ENCODE measurements at regions not wholly inside any gene's neighbourhood (a gene's known extent, or its start where the extent isn't known, plus 50 kb on each side); places are given as distances from the start of the nearest gene placed in this dataset.

DNA sequence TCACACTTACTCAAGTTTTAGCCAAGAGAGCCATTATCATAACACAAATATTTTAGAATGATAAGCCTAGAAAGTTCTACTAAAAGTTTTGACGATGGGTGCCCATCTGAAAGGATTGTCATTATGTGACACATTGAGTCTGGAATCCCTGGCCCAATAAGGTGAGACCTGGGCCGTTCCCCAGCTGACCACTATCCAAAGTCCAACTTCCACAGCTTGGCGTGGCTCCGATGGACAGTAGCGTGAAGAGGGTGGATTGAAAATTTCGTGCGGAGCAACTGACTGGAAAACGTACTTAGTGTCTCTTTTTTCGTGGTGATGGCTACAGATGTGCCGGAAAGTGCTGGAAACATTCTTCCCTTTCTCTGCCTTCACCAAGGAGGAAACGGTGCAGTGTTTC is 439.0 kb upstream of the ZMIZ1 start:
- no peak for DNase-seq (ENCODE audit: low spot score)
- TF ChIP-seq, protein P1, sequence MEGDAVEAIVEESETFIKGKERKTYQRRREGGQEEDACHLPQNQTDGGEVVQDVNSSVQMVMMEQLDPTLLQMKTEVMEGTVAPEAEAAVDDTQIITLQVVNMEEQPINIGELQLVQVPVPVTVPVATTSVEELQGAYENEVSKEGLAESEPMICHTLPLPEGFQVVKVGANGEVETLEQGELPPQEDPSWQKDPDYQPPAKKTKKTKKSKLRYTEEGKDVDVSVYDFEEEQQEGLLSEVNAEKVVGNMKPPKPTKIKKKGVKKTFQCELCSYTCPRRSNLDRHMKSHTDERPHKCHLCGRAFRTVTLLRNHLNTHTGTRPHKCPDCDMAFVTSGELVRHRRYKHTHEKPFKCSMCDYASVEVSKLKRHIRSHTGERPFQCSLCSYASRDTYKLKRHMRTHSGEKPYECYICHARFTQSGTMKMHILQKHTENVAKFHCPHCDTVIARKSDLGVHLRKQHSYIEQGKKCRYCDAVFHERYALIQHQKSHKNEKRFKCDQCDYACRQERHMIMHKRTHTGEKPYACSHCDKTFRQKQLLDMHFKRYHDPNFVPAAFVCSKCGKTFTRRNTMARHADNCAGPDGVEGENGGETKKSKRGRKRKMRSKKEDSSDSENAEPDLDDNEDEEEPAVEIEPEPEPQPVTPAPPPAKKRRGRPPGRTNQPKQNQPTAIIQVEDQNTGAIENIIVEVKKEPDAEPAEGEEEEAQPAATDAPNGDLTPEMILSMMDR (IDR thresholded peaks at IDR 0.05; ENCODE audit: unreplicated experiment), result no peak
- Mint-ChIP-seq H3K9me3 (ENCODE audit: unreplicated experiment) (no peaks in the 10 kb centered on the region), H3K36me3 (ENCODE audit: low read depth, unreplicated experiment) (no peaks in the 10 kb centered on the region), H3K4me1 (ENCODE audit: unreplicated experiment) (no peaks in the 10 kb centered on the region), H3K27ac (ENCODE audit: unreplicated experiment) (no peak overlapping the region), H3K4me3 (ENCODE audit: unreplicated experiment) (no peak overlapping the region), H3K27me3 (ENCODE audit: unreplicated experiment) (no peaks in the 10 kb centered on the region)

- no peak overlapping the region for H3K4me3 Mint-ChIP-seq (ENCODE audit: unreplicated experiment)
- no peak for DNase-seq (ENCODE audit: low spot score)
- no peaks in the 10 kb centered on the region for H3K27me3 Mint-ChIP-seq (ENCODE audit: unreplicated experiment)
- H3K27ac Mint-ChIP-seq (ENCODE audit: unreplicated experiment), result no peak overlapping the region
- H3K4me1 Mint-ChIP-seq (ENCODE audit: unreplicated experiment), result no peaks in the 10 kb centered on the region
- H3K36me3 Mint-ChIP-seq (ENCODE audit: low read depth, unreplicated experiment), result no peaks in the 10 kb centered on the region
- H3K9me3 Mint-ChIP-seq (ENCODE audit: unreplicated experiment), result no peaks in the 10 kb centered on the region
- TF ChIP-seq, protein P1 (IDR thresholded peaks at IDR 0.05; ENCODE audit: unreplicated experiment), result no peak
These were observed 437.6 kb upstream of the ZMIZ1 start for GRCh38 chr10:78630944-78631838.

GRCh38 chr10:78634389-78634815 is 434.4 kb upstream of the ZMIZ1 start:
- H3K36me3 Mint-ChIP-seq (ENCODE audit: low read depth, unreplicated experiment), result no peaks in the 10 kb centered on the region
- TF ChIP-seq, protein P1 (IDR thresholded peaks at IDR 0.05; ENCODE audit: unreplicated experiment), result no peak
- no peak overlapping the region for H3K27ac Mint-ChIP-seq (ENCODE audit: unreplicated experiment)
- H3K27me3 Mint-ChIP-seq (ENCODE audit: unreplicated experiment), result no peaks in the 10 kb centered on the region
- no peak overlapping the region for H3K4me3 Mint-ChIP-seq (ENCODE audit: unreplicated experiment)
- H3K9me3 Mint-ChIP-seq (ENCODE audit: unreplicated experiment), result no peaks in the 10 kb centered on the region
- no peak for DNase-seq (ENCODE audit: low spot score)
- no peaks in the 10 kb centered on the region for H3K4me1 Mint-ChIP-seq (ENCODE audit: unreplicated experiment)

DNA sequence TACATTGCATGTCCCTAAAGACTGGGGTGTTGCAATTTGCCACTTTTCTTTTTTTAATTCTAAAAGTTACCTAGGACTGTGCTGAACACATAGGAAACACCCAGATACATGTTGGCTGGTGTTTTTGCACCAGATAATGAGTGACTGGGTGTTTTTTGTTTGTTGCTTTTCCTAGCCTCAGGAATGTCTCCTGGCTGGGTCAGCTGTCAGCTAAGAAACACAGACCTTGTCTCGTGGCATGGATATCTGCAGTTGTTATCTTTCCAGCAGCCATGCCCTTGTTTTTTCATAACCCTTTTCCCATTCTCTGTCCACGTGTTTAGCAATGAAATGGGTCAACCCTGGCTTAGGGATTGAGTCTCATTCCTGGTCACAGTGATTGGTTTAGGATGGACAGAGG is 433.9 kb upstream of the ZMIZ1 start:
- TF ChIP-seq, protein P1 (IDR thresholded peaks at IDR 0.05; ENCODE audit: unreplicated experiment), result no peak
- Mint-ChIP-seq H3K4me3 (ENCODE audit: unreplicated experiment) (no peak overlapping the region), H3K4me1 (ENCODE audit: unreplicated experiment) (no peaks in the 10 kb centered on the region), H3K9me3 (ENCODE audit: unreplicated experiment) (no peaks in the 10 kb centered on the region), H3K27me3 (ENCODE audit: unreplicated experiment) (no peaks in the 10 kb centered on the region), H3K36me3 (ENCODE audit: low read depth, unreplicated experiment) (no peaks in the 10 kb centered on the region), H3K27ac (ENCODE audit: unreplicated experiment) (no peak overlapping the region)
- DNase-seq (ENCODE audit: low spot score), result no peak

GRCh38 chr10:78639629-78640028 is 429.1 kb upstream of the ZMIZ1 start:
- Mint-ChIP-seq H3K9me3 (ENCODE audit: unreplicated experiment) (no peaks in the 10 kb centered on the region), H3K27ac (ENCODE audit: unreplicated experiment) (no peak overlapping the region), H3K4me3 (ENCODE audit: unreplicated experiment) (no peak overlapping the region), H3K27me3 (ENCODE audit: unreplicated experiment) (no peaks in the 10 kb centered on the region), H3K4me1 (ENCODE audit: unreplicated experiment) (no peaks in the 10 kb centered on the region), H3K36me3 (ENCODE audit: low read depth, unreplicated experiment) (no peaks in the 10 kb centered on the region)
- TF ChIP-seq, protein P1 (IDR thresholded peaks at IDR 0.05; ENCODE audit: unreplicated experiment), result no peak
- no peak for DNase-seq (ENCODE audit: low spot score)
